D341Med (cell line): ENCODE measurements at regions not wholly inside any gene's neighbourhood (a gene's known extent, or its start where the extent isn't known, plus 50 kb on each side); places are given as distances from the start of the nearest gene placed in this dataset.
"Not testable (repeated sequence)": the region's sequence is repeated elsewhere in the genome, so short reads cannot be mapped to it uniquely, and the experiment has no call there.

Experiments used
- DNase-seq: peaks from one replicate; pipeline ENCODE4 v3.0.0; 2012; ENCODE audit warnings: low spot score

- no peak for DNase-seq
Measured at GRCh38 chr20:48440916-48441315, 386.9 kb downstream of the PREX1 start.

DNA sequence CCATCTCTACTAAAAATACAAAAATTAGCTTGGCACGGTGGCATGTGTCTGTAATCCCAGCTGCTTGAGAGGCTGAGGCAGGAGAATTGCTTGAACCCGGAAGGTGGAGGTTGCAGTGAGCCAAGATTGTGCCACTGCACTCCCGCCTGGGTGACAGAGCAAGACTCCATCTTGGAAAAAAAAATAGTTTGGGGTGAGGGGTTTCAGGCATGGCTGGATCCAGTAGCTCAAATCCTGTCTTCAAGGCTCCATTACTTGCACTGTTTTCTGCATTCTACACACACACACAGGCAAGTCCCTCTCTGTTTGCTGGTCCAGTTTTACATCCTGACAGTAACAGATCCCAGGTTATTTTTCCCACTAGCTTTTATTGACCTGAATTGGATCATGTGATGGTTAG lies 387.5 kb downstream of the PREX1 start:
- not testable (repeated sequence) for DNase-seq

- no peak for DNase-seq
Measured at GRCh38 chr20:48437146-48437545, 390.7 kb downstream of the PREX1 start.

DNA sequence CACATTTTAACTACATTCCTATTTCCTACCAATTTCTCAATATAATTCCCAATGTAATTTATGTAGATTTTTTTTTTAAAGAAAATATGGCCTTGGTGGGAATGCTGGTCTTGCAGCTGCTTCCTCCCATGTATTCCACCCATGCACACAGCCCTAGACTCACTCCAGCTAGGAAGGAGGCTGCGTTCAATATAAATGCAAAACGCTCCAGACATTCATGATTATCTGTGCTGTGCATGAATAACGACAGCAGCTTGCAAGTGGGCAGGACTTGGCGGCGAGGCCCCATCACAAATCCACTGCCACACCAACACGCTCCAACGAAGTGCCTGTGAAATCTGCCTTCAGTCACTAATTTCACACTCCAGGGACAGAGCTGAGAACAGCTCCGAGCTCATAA lies 391.2 kb downstream of the PREX1 start:
- not testable (repeated sequence) for DNase-seq

- no peak for DNase-seq
Measured at GRCh38 chr20:48433178-48433577, 394.6 kb downstream of the PREX1 start.

GRCh38 chr20:48432494-48432832 lies 395.3 kb downstream of the PREX1 start:
- no peak for DNase-seq

DNA sequence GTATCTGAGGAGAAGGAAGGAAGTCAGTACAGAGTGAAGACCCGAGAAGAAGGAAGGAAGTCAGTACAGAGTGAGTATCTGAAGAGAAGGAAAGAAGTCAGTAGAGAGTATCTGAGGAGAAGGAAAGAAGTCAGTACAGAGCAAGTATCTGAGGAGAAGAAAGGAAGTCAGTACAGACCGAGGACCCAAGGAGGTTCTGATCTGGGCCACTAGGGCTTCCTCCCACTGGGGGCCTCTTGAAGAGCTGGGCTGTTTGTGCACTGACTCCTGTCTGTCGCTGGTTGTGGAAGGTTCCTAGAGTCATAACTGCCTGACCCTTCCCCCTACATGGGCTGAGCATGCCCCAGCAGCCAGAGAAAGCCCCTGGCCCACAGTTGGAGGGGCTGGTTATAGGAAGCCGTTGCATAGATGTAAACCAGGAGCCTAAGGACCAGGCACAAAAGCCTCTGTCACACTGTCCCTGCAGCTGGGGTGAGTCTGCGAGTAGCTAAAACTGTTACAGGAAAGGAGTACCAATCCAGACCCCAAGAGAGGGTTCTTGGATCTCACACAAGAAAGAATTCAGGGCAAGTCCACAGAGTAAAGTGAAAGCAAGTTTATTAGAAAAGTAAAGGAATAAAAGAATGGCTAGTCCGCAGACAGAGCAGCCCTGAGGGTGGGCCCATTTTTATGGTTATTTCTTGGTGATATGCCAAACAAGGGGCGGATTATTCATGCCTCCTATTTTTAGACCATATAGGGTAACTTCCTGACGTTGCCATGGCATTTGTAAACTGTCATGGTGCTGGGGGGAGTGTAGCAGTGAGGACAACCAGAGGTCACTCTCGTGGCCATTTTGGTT lies 395.9 kb downstream of the PREX1 start:
- DNase-seq, result no peak

DNA sequence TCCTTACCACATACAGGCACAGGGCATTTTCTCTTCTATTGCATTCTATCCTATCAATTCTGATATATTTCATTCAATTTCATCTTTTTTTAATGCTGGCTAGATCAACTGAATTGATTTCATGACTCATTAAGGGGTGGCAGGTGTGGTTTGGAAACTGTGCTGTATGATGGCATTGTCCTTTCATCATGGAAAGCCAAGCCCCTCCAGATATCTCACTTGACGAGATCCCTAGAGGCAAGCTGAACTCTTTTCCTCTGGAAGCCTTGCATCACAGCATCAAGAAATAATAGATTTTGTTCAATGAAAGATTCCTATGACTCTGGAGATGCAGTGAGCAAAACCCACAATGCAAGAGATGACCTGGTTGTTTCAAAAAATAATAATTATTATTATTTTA lies 401.2 kb downstream of the PREX1 start:
- no peak for DNase-seq

DNA sequence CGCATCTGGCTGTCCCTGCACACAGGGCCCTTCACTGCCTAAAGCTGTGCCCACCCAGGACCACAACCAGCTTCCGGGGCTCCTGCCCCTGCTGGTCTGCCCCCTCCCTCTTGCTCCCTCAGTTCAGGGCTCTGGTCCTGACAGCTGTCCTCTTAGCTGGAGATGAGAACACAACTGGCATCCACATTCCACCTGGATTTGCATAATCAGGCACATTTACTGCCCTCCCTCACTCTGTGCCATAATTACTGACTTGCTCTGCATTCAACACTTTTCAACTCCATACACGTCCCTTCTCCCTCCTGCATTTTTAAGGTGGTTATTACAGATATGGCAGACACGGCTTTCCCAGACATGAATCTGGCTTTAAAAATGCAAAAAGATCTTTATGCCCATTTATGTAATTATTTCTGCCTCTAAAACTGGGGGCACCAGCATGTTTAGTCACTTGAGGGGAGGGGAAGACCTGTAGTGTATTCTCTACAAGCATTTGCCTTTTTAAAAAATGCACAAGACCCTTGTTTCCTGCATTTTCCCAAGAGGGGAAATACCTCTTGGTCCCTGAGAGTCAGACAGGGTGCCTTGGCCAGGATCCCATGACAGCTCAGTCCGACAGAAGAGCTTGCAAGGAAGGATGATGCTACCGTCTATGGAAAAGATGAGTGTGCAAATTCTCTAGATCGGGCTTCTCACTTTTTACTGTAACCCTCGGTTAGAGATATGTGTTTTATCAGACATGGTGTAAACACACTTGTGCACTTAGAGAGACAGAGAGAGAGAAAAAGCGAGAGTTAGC lies 401.8 kb downstream of the PREX1 start:
- DNase-seq, result no peak

- no peak for DNase-seq
Measured at GRCh38 chr20:48425321-48425720, 402.5 kb downstream of the PREX1 start.

- DNase-seq, result no peak
Measured at GRCh38 chr20:48422242-48422960, 405.4 kb downstream of the PREX1 start.

- no peak for DNase-seq
Measured at GRCh38 chr20:48421547-48421946, 406.3 kb downstream of the PREX1 start.

DNA sequence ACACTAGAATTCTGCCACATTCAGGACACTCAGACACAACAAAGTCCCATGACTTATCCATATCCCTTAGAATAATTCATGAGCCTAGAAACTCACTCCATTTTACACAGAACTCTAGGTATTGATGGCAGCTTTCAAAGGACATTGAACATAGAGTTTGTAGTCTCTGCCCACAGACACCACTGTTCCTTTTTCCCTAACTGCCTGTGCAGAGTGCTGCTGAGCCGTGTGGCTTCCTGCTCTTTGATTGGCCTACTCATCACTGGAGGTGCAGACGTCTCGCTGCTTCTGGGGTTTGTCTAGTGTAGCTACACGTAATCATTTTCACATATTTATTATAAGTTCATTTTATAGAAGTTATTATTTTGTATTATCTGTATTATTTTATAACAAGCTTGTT lies 407.6 kb downstream of the PREX1 start:
- DNase-seq, result no peak

DNA sequence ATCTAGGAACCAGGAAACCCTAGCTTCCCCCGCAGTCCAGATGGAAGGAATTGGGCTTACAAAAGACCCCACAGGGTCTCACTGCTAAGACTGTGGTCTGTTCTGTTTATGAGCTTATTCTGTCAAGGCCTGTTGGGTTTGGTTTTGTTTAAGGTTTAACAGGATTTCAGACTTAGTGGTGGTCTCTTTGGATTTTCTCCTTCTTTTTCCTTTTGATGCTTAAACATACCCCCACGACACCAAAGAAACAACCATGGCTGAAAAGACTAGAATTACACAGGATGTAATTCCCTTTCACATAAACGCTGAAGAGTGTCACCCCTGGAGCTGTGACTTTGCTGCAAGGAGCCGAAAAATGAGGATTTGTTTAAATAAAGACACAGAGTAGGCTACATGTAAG lies 408.6 kb downstream of the PREX1 start:
- DNase-seq, result no peak

- DNase-seq, result no peak
Measured at GRCh38 chr20:48416002-48416401, 411.8 kb downstream of the PREX1 start.

DNA sequence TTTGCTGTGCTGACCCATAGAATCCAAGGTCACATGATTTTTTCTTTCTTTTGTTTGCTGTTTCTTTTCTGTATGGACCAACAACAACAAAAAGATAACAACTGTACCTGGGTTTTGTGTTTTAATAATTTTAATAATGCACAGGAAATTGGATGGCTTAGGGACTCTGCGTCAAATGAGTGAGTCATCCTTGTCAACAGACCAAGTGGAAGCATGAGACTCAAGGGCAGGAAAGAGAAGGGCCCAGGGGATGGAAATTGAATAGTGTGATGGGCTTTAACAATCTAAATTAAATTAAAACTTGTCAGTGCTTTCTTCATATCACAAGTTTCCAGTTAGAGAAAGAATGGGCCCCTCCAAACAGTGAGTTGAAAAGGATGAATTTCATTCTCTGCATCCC lies 413.0 kb downstream of the PREX1 start:
- DNase-seq, result no peak

DNA sequence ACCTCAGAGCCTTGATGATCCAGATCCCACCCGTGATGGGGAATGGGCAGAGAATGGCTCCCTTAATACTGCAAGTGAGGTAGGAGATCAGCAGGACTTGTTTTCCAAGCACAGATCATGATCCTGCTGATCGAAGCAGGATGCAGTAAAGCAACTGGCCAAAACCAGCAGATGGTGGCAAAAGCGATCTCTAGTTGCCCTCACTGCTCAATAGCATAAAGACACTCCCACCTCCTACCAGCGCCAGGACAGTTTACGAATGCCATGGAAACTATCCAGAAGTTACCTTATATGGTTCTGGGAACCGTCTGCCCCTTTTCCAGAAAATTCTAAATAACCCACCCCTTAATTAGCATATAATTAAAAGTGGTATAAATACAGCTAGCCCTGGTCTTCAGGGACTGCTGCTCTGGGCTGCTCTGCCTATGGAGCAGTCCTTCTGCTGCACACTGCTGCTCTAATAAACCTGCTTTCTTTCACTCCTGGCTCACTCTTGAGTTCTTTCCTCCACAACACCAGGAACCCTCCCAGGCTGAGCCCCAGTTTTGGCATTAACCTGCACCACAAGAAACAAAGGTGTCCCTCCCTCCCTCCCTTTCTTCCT lies 415.8 kb downstream of the PREX1 start:
- no peak for DNase-seq

DNA sequence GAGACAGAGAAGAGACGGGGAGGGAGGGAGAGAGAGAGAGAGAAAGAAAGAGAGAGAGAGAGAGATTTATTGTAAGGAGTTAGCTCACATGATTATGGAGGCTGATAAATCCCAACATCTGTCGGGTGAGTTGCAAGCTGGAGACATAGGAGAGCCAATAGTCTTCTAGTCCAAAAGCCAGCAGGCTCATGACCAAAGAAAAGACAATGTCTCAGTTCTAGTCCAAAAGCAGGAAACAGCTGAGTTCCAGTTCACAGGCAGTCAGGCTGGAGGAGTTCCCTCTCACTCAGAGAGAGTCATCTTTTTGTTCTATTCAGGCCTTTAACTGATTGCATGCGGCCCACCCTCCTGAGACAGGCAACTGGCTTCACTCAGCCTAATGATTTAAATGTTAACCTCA lies 416.6 kb downstream of the PREX1 start:
- DNase-seq, result no peak

- DNase-seq, result no peak
Measured at GRCh38 chr20:48409055-48409615, 418.7 kb downstream of the PREX1 start.

DNA sequence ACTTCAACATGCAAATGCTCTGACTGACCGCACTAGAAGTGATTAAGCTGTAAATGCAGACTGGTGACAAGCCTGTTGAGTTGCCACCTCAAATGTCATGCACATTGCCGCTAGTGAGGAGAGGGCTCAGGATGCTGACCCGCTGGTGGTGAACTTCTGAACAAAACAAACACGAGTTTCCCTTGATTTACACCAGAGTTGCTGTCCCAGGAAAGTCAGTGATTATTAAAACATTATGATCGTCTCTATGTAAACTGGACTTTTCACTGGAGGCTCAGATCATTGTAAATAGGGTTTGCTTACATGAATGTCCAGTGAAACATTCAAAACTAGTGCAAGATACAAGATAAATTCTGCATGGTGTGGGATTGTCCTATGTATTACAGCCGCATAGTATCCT lies 420.1 kb downstream of the PREX1 start:
- no peak for DNase-seq

GRCh38 chr20:48406912-48407340 lies 420.9 kb downstream of the PREX1 start:
- no peak for DNase-seq

DNA sequence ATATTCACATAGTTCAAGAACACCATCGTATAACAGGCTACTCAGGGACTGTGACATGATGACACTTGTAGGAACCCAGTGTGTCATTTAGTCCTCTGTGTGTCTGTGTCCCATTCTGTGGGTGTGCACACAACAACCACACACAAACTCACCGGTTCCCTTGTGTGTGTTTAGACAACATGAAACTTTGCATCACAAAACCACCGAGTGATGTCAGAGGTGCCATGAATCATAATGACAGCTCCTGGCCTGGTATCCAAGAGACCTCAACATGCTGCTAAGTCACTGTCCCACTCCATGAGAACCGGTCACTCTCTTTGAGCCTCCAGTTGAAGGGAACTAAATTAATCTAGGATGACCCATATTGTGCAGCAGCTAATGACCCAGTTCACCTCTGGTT lies 421.3 kb downstream of the PREX1 start:
- no peak for DNase-seq
